ENCODE measurements at regions not wholly inside any gene's neighbourhood (a gene's known extent, or its start where the extent isn't known, plus 50 kb on each side); places are given as distances from the start of the nearest gene placed in this dataset.

- H3K79me2 ChIP-seq (ENCODE audit: insufficient read depth, low read length): no peaks in the 10 kb centered on the region
- H3K27ac ChIP-seq (ENCODE audit: low read length): no peak overlapping the region
- ATAC-seq (ENCODE audit: insufficient read depth, low read depth) (peak; percentile 64; the same call in 2 of the 3 replicates), DNase-seq (peak; percentile 35)
- no peaks in the 10 kb centered on the region for H3K27me3 ChIP-seq (ENCODE audit: insufficient read depth, low read length, poor library complexity)
- peak; percentile 76 for TF ChIP-seq CTCF (IDR thresholded peaks at IDR 0.05; ENCODE audit: borderline replicate concordance, extremely low read depth, low read length, poor library complexity, severe bottlenecking)
- TF ChIP-seq EZH2 (IDR thresholded peaks at IDR 0.05; ENCODE audit: borderline replicate concordance, low read depth, low read length, severe bottlenecking): no peak
- no peaks in the 10 kb centered on the region for H3K4me1 ChIP-seq (ENCODE audit: insufficient read depth, low read length)
- H4K20me1 ChIP-seq (ENCODE audit: insufficient read depth, low read length): no peaks in the 10 kb centered on the region
- no peak overlapping the region for H3K4me2 ChIP-seq (ENCODE audit: insufficient read depth, low read length)
- no peak overlapping the region for H2AFZ ChIP-seq (ENCODE audit: low read depth, low read length)
- no peak overlapping the region for H3K9ac ChIP-seq (ENCODE audit: low read depth, low read length)
- no peaks in the 10 kb centered on the region for H3K9me3 ChIP-seq (ENCODE audit: insufficient read depth, low read length, severe bottlenecking)
- no peaks in the 10 kb centered on the region for H3K36me3 ChIP-seq (ENCODE audit: insufficient read depth, low read length)
- H3K4me3 ChIP-seq (ENCODE audit: low read depth in 1 of 2, low read length in 2 of 2): no peak overlapping the region
These were observed 212.2 kb downstream of the LYPLAL1 start for GRCh38 chr1:219385787-219386427.

- ATAC-seq (ENCODE audit: insufficient read depth, low read depth): no peak
These were observed 209.6 kb downstream of the LYPLAL1 start for GRCh38 chr1:219383281-219383680.

GRCh38 chr1:219381396-219381795, 207.7 kb downstream of the LYPLAL1 start:
- Histone ChIP-seq H3K36me3 (ENCODE audit: insufficient read depth, low read length) (no peaks in the 10 kb centered on the region), H3K27ac (ENCODE audit: low read length) (no peak overlapping the region), H3K9ac (ENCODE audit: low read depth, low read length) (no peak overlapping the region), H4K20me1 (ENCODE audit: insufficient read depth, low read length) (no peaks in the 10 kb centered on the region), H3K4me3 (ENCODE audit: low read depth in 1 of 2, low read length in 2 of 2) (no peak overlapping the region), H3K27me3 (ENCODE audit: insufficient read depth, low read length, poor library complexity) (no peaks in the 10 kb centered on the region), H3K4me2 (ENCODE audit: insufficient read depth, low read length) (no peak overlapping the region), H2AFZ (ENCODE audit: low read depth, low read length) (no peak overlapping the region), H3K4me1 (ENCODE audit: insufficient read depth, low read length) (no peaks in the 10 kb centered on the region), H3K79me2 (ENCODE audit: insufficient read depth, low read length) (no peaks in the 10 kb centered on the region), H3K9me3 (ENCODE audit: insufficient read depth, low read length, severe bottlenecking) (no peaks in the 10 kb centered on the region)
- TF ChIP-seq CTCF (IDR thresholded peaks at IDR 0.05; ENCODE audit: borderline replicate concordance, extremely low read depth, low read length, poor library complexity, severe bottlenecking): no peak
- TF ChIP-seq EZH2 (IDR thresholded peaks at IDR 0.05; ENCODE audit: borderline replicate concordance, low read depth, low read length, severe bottlenecking): no peak
- DNase-seq (no peak), ATAC-seq (ENCODE audit: insufficient read depth, low read depth) (no peak)

More at GRCh38 chr1:219383281-219383680, 209.6 kb downstream of the LYPLAL1 start:
- TF ChIP-seq CTCF (IDR thresholded peaks at IDR 0.05; ENCODE audit: borderline replicate concordance, extremely low read depth, low read length, poor library complexity, severe bottlenecking) (no peak), EZH2 (IDR thresholded peaks at IDR 0.05; ENCODE audit: borderline replicate concordance, low read depth, low read length, severe bottlenecking) (no peak)
- Histone ChIP-seq H3K27ac (ENCODE audit: low read length) (no peak overlapping the region), H3K79me2 (ENCODE audit: insufficient read depth, low read length) (no peaks in the 10 kb centered on the region), H3K4me3 (ENCODE audit: low read depth in 1 of 2, low read length in 2 of 2) (no peak overlapping the region), H3K4me1 (ENCODE audit: insufficient read depth, low read length) (no peaks in the 10 kb centered on the region), H2AFZ (ENCODE audit: low read depth, low read length) (no peak overlapping the region), H3K27me3 (ENCODE audit: insufficient read depth, low read length, poor library complexity) (no peaks in the 10 kb centered on the region), H3K4me2 (ENCODE audit: insufficient read depth, low read length) (no peak overlapping the region), H3K36me3 (ENCODE audit: insufficient read depth, low read length) (no peaks in the 10 kb centered on the region), H3K9ac (ENCODE audit: low read depth, low read length) (no peak overlapping the region), H4K20me1 (ENCODE audit: insufficient read depth, low read length) (no peaks in the 10 kb centered on the region), H3K9me3 (ENCODE audit: insufficient read depth, low read length, severe bottlenecking) (no peaks in the 10 kb centered on the region)
- DNase-seq: no peak

All from DND-41 (cell line).